ENCODE measurements at regions not wholly inside any gene's neighbourhood (a gene's known extent, or its start where the extent isn't known, plus 50 kb on each side); places are given as distances from the start of the nearest gene placed in this dataset.

- DNase-seq (ENCODE audit: low spot score), result no peak
Observed at GRCh38 chrY:7182591-7182990, 271.0 kb upstream of the AMELY start.

GRCh38 chrY:7177631-7178030 is 266.1 kb upstream of the AMELY start:
- DNase-seq (ENCODE audit: low spot score), result no peak

GRCh38 chrY:7169475-7169874 is 257.9 kb upstream of the AMELY start:
- DNase-seq (ENCODE audit: low spot score), result no peak

- DNase-seq (ENCODE audit: low spot score), result no peak
Observed at GRCh38 chrY:7141477-7141876, 229.9 kb upstream of the AMELY start.
